ENCODE measurements at regions not wholly inside any gene's neighbourhood (a gene's known extent, or its start where the extent isn't known, plus 50 kb on each side); places are given as distances from the start of the nearest gene placed in this dataset.

DNA sequence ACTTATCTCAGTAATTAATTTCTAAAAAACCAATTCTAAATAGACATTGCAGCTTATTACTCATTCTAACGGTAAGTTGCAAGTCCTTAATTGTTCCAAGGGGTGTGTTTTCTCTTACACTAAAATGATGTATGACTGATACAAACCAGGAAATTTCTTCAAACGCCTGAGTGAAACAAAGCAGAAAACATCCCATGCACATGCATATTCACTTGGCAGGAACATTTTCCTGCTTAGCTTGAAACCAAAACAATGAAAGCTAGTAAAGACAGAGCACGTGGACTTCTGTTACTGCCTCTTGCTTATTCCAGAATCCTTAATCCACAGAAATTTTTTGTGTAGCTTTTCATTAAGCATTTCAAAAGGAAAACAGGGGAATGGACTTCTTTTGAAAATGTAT, 187.7 kb downstream of the MTERF1 start:
- Histone ChIP-seq H3F3A (ENCODE audit: insufficient read depth, low read length, poor library complexity, severe bottlenecking) (no peaks in the 10 kb centered on the region), H3K9ac (ENCODE audit: low read length) (no peak overlapping the region), H3K27me3 (ENCODE audit: insufficient read depth, low read depth, low read length) (peaks cover 3% of the 10 kb centered on the region), H4K20me1 (ENCODE audit: insufficient read depth) (no peaks in the 10 kb centered on the region), H3K9me2 (ENCODE audit: insufficient read depth, low read length) (no peaks in the 10 kb centered on the region), H3K27ac (ENCODE audit: low read length) (no peak overlapping the region), H3K4me2 (ENCODE audit: low read length) (no peak overlapping the region), H3K9me3 (ENCODE audit: low read length) (no peaks in the 10 kb centered on the region), H3K4me3 (ENCODE audit: low read length) (no peak overlapping the region), H3K36me3 (ENCODE audit: insufficient read depth, low read length) (no peaks in the 10 kb centered on the region), H2AFZ (ENCODE audit: low read depth, low read length) (no peak overlapping the region), H3K79me2 (replicated peaks; ENCODE audit: insufficient read depth, low read length) (no peaks in the 10 kb centered on the region)
- no peak for TF ChIP-seq TAF1 (IDR thresholded peaks at IDR 0.05; ENCODE audit: low read depth)
- no peak for TF ChIP-seq POLR2AphosphoS5 (IDR thresholded peaks at IDR 0.05)
- TF ChIP-seq, protein P1, sequence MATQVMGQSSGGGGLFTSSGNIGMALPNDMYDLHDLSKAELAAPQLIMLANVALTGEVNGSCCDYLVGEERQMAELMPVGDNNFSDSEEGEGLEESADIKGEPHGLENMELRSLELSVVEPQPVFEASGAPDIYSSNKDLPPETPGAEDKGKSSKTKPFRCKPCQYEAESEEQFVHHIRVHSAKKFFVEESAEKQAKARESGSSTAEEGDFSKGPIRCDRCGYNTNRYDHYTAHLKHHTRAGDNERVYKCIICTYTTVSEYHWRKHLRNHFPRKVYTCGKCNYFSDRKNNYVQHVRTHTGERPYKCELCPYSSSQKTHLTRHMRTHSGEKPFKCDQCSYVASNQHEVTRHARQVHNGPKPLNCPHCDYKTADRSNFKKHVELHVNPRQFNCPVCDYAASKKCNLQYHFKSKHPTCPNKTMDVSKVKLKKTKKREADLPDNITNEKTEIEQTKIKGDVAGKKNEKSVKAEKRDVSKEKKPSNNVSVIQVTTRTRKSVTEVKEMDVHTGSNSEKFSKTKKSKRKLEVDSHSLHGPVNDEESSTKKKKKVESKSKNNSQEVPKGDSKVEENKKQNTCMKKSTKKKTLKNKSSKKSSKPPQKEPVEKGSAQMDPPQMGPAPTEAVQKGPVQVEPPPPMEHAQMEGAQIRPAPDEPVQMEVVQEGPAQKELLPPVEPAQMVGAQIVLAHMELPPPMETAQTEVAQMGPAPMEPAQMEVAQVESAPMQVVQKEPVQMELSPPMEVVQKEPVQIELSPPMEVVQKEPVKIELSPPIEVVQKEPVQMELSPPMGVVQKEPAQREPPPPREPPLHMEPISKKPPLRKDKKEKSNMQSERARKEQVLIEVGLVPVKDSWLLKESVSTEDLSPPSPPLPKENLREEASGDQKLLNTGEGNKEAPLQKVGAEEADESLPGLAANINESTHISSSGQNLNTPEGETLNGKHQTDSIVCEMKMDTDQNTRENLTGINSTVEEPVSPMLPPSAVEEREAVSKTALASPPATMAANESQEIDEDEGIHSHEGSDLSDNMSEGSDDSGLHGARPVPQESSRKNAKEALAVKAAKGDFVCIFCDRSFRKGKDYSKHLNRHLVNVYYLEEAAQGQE (IDR thresholded peaks at IDR 0.05; ENCODE audit: borderline replicate concordance) = no peak
- no peak for TF ChIP-seq EZH2 (IDR thresholded peaks at IDR 0.05; ENCODE audit: borderline replicate concordance, insufficient read depth, low read length, poor library complexity, severe bottlenecking)
- TF ChIP-seq, protein P2, sequence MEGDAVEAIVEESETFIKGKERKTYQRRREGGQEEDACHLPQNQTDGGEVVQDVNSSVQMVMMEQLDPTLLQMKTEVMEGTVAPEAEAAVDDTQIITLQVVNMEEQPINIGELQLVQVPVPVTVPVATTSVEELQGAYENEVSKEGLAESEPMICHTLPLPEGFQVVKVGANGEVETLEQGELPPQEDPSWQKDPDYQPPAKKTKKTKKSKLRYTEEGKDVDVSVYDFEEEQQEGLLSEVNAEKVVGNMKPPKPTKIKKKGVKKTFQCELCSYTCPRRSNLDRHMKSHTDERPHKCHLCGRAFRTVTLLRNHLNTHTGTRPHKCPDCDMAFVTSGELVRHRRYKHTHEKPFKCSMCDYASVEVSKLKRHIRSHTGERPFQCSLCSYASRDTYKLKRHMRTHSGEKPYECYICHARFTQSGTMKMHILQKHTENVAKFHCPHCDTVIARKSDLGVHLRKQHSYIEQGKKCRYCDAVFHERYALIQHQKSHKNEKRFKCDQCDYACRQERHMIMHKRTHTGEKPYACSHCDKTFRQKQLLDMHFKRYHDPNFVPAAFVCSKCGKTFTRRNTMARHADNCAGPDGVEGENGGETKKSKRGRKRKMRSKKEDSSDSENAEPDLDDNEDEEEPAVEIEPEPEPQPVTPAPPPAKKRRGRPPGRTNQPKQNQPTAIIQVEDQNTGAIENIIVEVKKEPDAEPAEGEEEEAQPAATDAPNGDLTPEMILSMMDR (IDR thresholded peaks at IDR 0.05; ENCODE audit: poor library complexity, severe bottlenecking) = no peak
- no peak for TF ChIP-seq SMC3 (conservative IDR thresholded peaks at IDR 0.05; ENCODE audit: poor library complexity)
- no peak for TF ChIP-seq MXI1 (conservative IDR thresholded peaks at IDR 0.05; ENCODE audit: poor library complexity, severe bottlenecking)
- no peak for TF ChIP-seq RAD21 (conservative IDR thresholded peaks at IDR 0.05)
- no peak for TF ChIP-seq EP300 (conservative IDR thresholded peaks at IDR 0.05; ENCODE audit: poor library complexity, severe bottlenecking)

DNA sequence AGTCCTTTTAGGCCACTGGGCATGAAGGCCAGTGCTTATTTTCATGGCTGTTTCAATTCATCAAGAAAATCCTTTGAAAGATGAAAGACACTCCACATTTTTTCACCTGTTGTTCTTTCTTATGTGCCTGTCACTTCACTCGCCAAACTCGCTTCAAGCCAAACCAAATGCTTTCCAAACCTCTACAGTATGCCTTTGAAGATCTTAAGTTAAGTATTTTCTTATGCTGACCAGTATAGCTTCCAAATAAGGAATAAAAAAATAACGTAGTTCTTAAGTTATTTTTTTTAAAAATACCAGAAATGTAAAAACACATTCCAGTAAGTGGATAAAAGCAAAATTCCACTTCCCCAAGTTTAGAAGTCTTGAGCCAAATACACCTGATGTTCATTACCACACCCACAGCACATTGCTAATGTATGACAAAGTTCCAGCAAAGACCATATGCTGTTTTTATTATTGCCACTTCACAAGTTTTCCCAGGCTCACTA, 186.1 kb downstream of the MTERF1 start:
- H3K4me2 ChIP-seq (ENCODE audit: low read length) = no peak overlapping the region
- H3K9me2 ChIP-seq (ENCODE audit: insufficient read depth, low read length) = no peaks in the 10 kb centered on the region
- no peak overlapping the region for H3K27ac ChIP-seq (ENCODE audit: low read length)
- H3F3A ChIP-seq (ENCODE audit: insufficient read depth, low read length, poor library complexity, severe bottlenecking) = no peaks in the 10 kb centered on the region
- no peak overlapping the region for H3K4me3 ChIP-seq (ENCODE audit: low read length)
- TF ChIP-seq, protein P1 (IDR thresholded peaks at IDR 0.05; ENCODE audit: borderline replicate concordance) = no peak
- TF ChIP-seq EP300 (conservative IDR thresholded peaks at IDR 0.05; ENCODE audit: poor library complexity, severe bottlenecking) (no peak), RAD21 (conservative IDR thresholded peaks at IDR 0.05) (no peak), SMC3 (conservative IDR thresholded peaks at IDR 0.05; ENCODE audit: poor library complexity) (no peak), EZH2 (IDR thresholded peaks at IDR 0.05; ENCODE audit: borderline replicate concordance, insufficient read depth, low read length, poor library complexity, severe bottlenecking) (no peak), TAF1 (IDR thresholded peaks at IDR 0.05; ENCODE audit: low read depth) (no peak)
- H4K20me1 ChIP-seq (ENCODE audit: insufficient read depth) = no peaks in the 10 kb centered on the region
- H3K27me3 ChIP-seq (ENCODE audit: insufficient read depth, low read depth, low read length) = peaks cover 3% of the 10 kb centered on the region
- H2AFZ ChIP-seq (ENCODE audit: low read depth, low read length) = no peak overlapping the region
- H3K9me3 ChIP-seq (ENCODE audit: low read length) = no peaks in the 10 kb centered on the region
- H3K36me3 ChIP-seq (ENCODE audit: insufficient read depth, low read length) = no peaks in the 10 kb centered on the region
- H3K9ac ChIP-seq (ENCODE audit: low read length) = no peak overlapping the region
- H3K79me2 ChIP-seq (replicated peaks; ENCODE audit: insufficient read depth, low read length) = no peaks in the 10 kb centered on the region

Measured in neural cell (in vitro differentiated cells).